ENCODE measurements at regions not wholly inside any gene's neighbourhood (a gene's known extent, or its start where the extent isn't known, plus 50 kb on each side); places are given as distances from the start of the nearest gene placed in this dataset.

GRCh38 chr6:147735924-147736323 is 227.4 kb downstream of the SAMD5 start:
- Histone ChIP-seq H3K4me1 (ENCODE audit: control insufficient read depth in 2 of 2, insufficient read depth in 2 of 2, low read length in 2 of 2) (no peaks in the 10 kb centered on the region), H3K4me3 (ENCODE audit: low read length in 2 of 2) (no peak overlapping the region), H3K36me3 (ENCODE audit: control insufficient read depth in 2 of 2, insufficient read depth in 2 of 2, low read length in 2 of 2) (no peaks in the 10 kb centered on the region), H3K9ac (ENCODE audit: low read depth in 1 of 2, low read length in 2 of 2) (no peak overlapping the region), H3K27me3 (ENCODE audit: control insufficient read depth in 2 of 2, insufficient read depth in 2 of 2, low read length in 2 of 2) (no peaks in the 10 kb centered on the region), H3K9me3 (ENCODE audit: control insufficient read depth in 2 of 2, low read length in 2 of 2) (no peaks in the 10 kb centered on the region), H3K27ac (ENCODE audit: low read depth in 2 of 2, low read length in 2 of 2) (no peak overlapping the region)

- Histone ChIP-seq H3K9me3 (ENCODE audit: control insufficient read depth in 2 of 2, low read length in 2 of 2) (no peaks in the 10 kb centered on the region), H3K27ac (ENCODE audit: low read depth in 2 of 2, low read length in 2 of 2) (no peak overlapping the region), H3K9ac (ENCODE audit: low read depth in 1 of 2, low read length in 2 of 2) (no peak overlapping the region), H3K36me3 (ENCODE audit: control insufficient read depth in 2 of 2, insufficient read depth in 2 of 2, low read length in 2 of 2) (no peaks in the 10 kb centered on the region), H3K4me1 (ENCODE audit: control insufficient read depth in 2 of 2, insufficient read depth in 2 of 2, low read length in 2 of 2) (no peaks in the 10 kb centered on the region), H3K4me3 (ENCODE audit: low read length in 2 of 2) (no peak overlapping the region), H3K27me3 (ENCODE audit: control insufficient read depth in 2 of 2, insufficient read depth in 2 of 2, low read length in 2 of 2) (no peaks in the 10 kb centered on the region)
Observed at GRCh38 chr6:147737115-147737514, 228.6 kb downstream of the SAMD5 start.

- H3K27me3 ChIP-seq (ENCODE audit: control insufficient read depth in 2 of 2, insufficient read depth in 2 of 2, low read length in 2 of 2), result no peaks in the 10 kb centered on the region
Observed at GRCh38 chr6:147738099-147738498, 229.6 kb downstream of the SAMD5 start.

GRCh38 chr6:147738516-147739162 is 230.1 kb downstream of the SAMD5 start:
- Histone ChIP-seq H3K4me3 (ENCODE audit: low read length in 2 of 2) (no peak overlapping the region), H3K27ac (ENCODE audit: low read depth in 2 of 2, low read length in 2 of 2) (no peak overlapping the region), H3K9ac (ENCODE audit: low read depth in 1 of 2, low read length in 2 of 2) (no peak overlapping the region), H3K4me1 (ENCODE audit: control insufficient read depth in 2 of 2, insufficient read depth in 2 of 2, low read length in 2 of 2) (no peaks in the 10 kb centered on the region), H3K27me3 (ENCODE audit: control insufficient read depth in 2 of 2, insufficient read depth in 2 of 2, low read length in 2 of 2) (no peaks in the 10 kb centered on the region), H3K36me3 (ENCODE audit: control insufficient read depth in 2 of 2, insufficient read depth in 2 of 2, low read length in 2 of 2) (no peaks in the 10 kb centered on the region), H3K9me3 (ENCODE audit: control insufficient read depth in 2 of 2, low read length in 2 of 2) (no peaks in the 10 kb centered on the region)

More at GRCh38 chr6:147738099-147738498, 229.6 kb downstream of the SAMD5 start:
- Histone ChIP-seq H3K4me1 (ENCODE audit: control insufficient read depth in 2 of 2, insufficient read depth in 2 of 2, low read length in 2 of 2) (no peaks in the 10 kb centered on the region), H3K27ac (ENCODE audit: low read depth in 2 of 2, low read length in 2 of 2) (no peak overlapping the region), H3K36me3 (ENCODE audit: control insufficient read depth in 2 of 2, insufficient read depth in 2 of 2, low read length in 2 of 2) (no peaks in the 10 kb centered on the region), H3K4me3 (ENCODE audit: low read length in 2 of 2) (no peak overlapping the region), H3K9ac (ENCODE audit: low read depth in 1 of 2, low read length in 2 of 2) (no peak overlapping the region), H3K9me3 (ENCODE audit: control insufficient read depth in 2 of 2, low read length in 2 of 2) (no peaks in the 10 kb centered on the region)

GRCh38 chr6:147740326-147740725 is 231.8 kb downstream of the SAMD5 start:
- Histone ChIP-seq H3K9ac (ENCODE audit: low read depth in 1 of 2, low read length in 2 of 2) (no peak overlapping the region), H3K4me3 (ENCODE audit: low read length in 2 of 2) (no peak overlapping the region), H3K4me1 (ENCODE audit: control insufficient read depth in 2 of 2, insufficient read depth in 2 of 2, low read length in 2 of 2) (no peaks in the 10 kb centered on the region), H3K36me3 (ENCODE audit: control insufficient read depth in 2 of 2, insufficient read depth in 2 of 2, low read length in 2 of 2) (no peaks in the 10 kb centered on the region), H3K9me3 (ENCODE audit: control insufficient read depth in 2 of 2, low read length in 2 of 2) (no peaks in the 10 kb centered on the region), H3K27me3 (ENCODE audit: control insufficient read depth in 2 of 2, insufficient read depth in 2 of 2, low read length in 2 of 2) (no peaks in the 10 kb centered on the region), H3K27ac (ENCODE audit: low read depth in 2 of 2, low read length in 2 of 2) (no peak overlapping the region)

- H3K9me3 ChIP-seq (ENCODE audit: control insufficient read depth in 2 of 2, low read length in 2 of 2), result no peaks in the 10 kb centered on the region
- no peaks in the 10 kb centered on the region for H3K27me3 ChIP-seq (ENCODE audit: control insufficient read depth in 2 of 2, insufficient read depth in 2 of 2, low read length in 2 of 2)
- H3K4me3 ChIP-seq (ENCODE audit: low read length in 2 of 2), result no peak overlapping the region
- no peaks in the 10 kb centered on the region for H3K4me1 ChIP-seq (ENCODE audit: control insufficient read depth in 2 of 2, insufficient read depth in 2 of 2, low read length in 2 of 2)
- no peaks in the 10 kb centered on the region for H3K36me3 ChIP-seq (ENCODE audit: control insufficient read depth in 2 of 2, insufficient read depth in 2 of 2, low read length in 2 of 2)
- H3K27ac ChIP-seq (ENCODE audit: low read depth in 2 of 2, low read length in 2 of 2), result no peak overlapping the region
- H3K9ac ChIP-seq (ENCODE audit: low read depth in 1 of 2, low read length in 2 of 2), result no peak overlapping the region
Observed at GRCh38 chr6:147740916-147741315, 232.4 kb downstream of the SAMD5 start.

GRCh38 chr6:147741389-147741788 is 232.9 kb downstream of the SAMD5 start:
- H3K27me3 ChIP-seq (ENCODE audit: control insufficient read depth in 2 of 2, insufficient read depth in 2 of 2, low read length in 2 of 2), result no peaks in the 10 kb centered on the region
- no peaks in the 10 kb centered on the region for H3K36me3 ChIP-seq (ENCODE audit: control insufficient read depth in 2 of 2, insufficient read depth in 2 of 2, low read length in 2 of 2)
- no peaks in the 10 kb centered on the region for H3K9me3 ChIP-seq (ENCODE audit: control insufficient read depth in 2 of 2, low read length in 2 of 2)
- H3K4me1 ChIP-seq (ENCODE audit: control insufficient read depth in 2 of 2, insufficient read depth in 2 of 2, low read length in 2 of 2), result no peaks in the 10 kb centered on the region
- H3K27ac ChIP-seq (ENCODE audit: low read depth in 2 of 2, low read length in 2 of 2), result no peak overlapping the region
- H3K9ac ChIP-seq (ENCODE audit: low read depth in 1 of 2, low read length in 2 of 2), result no peak overlapping the region
- no peak overlapping the region for H3K4me3 ChIP-seq (ENCODE audit: low read length in 2 of 2)

- Histone ChIP-seq H3K4me3 (ENCODE audit: low read length in 2 of 2) (no peak overlapping the region), H3K27ac (ENCODE audit: low read depth in 2 of 2, low read length in 2 of 2) (no peak overlapping the region), H3K4me1 (ENCODE audit: control insufficient read depth in 2 of 2, insufficient read depth in 2 of 2, low read length in 2 of 2) (no peaks in the 10 kb centered on the region), H3K27me3 (ENCODE audit: control insufficient read depth in 2 of 2, insufficient read depth in 2 of 2, low read length in 2 of 2) (no peaks in the 10 kb centered on the region), H3K9ac (ENCODE audit: low read depth in 1 of 2, low read length in 2 of 2) (no peak overlapping the region), H3K36me3 (ENCODE audit: control insufficient read depth in 2 of 2, insufficient read depth in 2 of 2, low read length in 2 of 2) (no peaks in the 10 kb centered on the region), H3K9me3 (ENCODE audit: control insufficient read depth in 2 of 2, low read length in 2 of 2) (no peaks in the 10 kb centered on the region)
Observed at GRCh38 chr6:147742440-147742839, 233.9 kb downstream of the SAMD5 start.

- Histone ChIP-seq H3K36me3 (ENCODE audit: control insufficient read depth in 2 of 2, insufficient read depth in 2 of 2, low read length in 2 of 2) (no peaks in the 10 kb centered on the region), H3K27me3 (ENCODE audit: control insufficient read depth in 2 of 2, insufficient read depth in 2 of 2, low read length in 2 of 2) (no peaks in the 10 kb centered on the region), H3K9me3 (ENCODE audit: control insufficient read depth in 2 of 2, low read length in 2 of 2) (no peaks in the 10 kb centered on the region), H3K4me1 (ENCODE audit: control insufficient read depth in 2 of 2, insufficient read depth in 2 of 2, low read length in 2 of 2) (no peaks in the 10 kb centered on the region), H3K9ac (ENCODE audit: low read depth in 1 of 2, low read length in 2 of 2) (no peak overlapping the region), H3K4me3 (ENCODE audit: low read length in 2 of 2) (no peak overlapping the region), H3K27ac (ENCODE audit: low read depth in 2 of 2, low read length in 2 of 2) (no peak overlapping the region)
Observed at GRCh38 chr6:147744012-147744411, 235.5 kb downstream of the SAMD5 start.

- Histone ChIP-seq H3K27me3 (ENCODE audit: control insufficient read depth in 2 of 2, insufficient read depth in 2 of 2, low read length in 2 of 2) (no peaks in the 10 kb centered on the region), H3K4me1 (ENCODE audit: control insufficient read depth in 2 of 2, insufficient read depth in 2 of 2, low read length in 2 of 2) (no peaks in the 10 kb centered on the region), H3K9me3 (ENCODE audit: control insufficient read depth in 2 of 2, low read length in 2 of 2) (no peaks in the 10 kb centered on the region), H3K4me3 (ENCODE audit: low read length in 2 of 2) (no peak overlapping the region), H3K36me3 (ENCODE audit: control insufficient read depth in 2 of 2, insufficient read depth in 2 of 2, low read length in 2 of 2) (no peaks in the 10 kb centered on the region), H3K9ac (ENCODE audit: low read depth in 1 of 2, low read length in 2 of 2) (no peak overlapping the region), H3K27ac (ENCODE audit: low read depth in 2 of 2, low read length in 2 of 2) (no peak overlapping the region)
Observed at GRCh38 chr6:147749331-147749730, 240.8 kb downstream of the SAMD5 start.

GRCh38 chr6:147750413-147750812 is 241.9 kb downstream of the SAMD5 start:
- no peaks in the 10 kb centered on the region for H3K27me3 ChIP-seq (ENCODE audit: control insufficient read depth in 2 of 2, insufficient read depth in 2 of 2, low read length in 2 of 2)
- no peaks in the 10 kb centered on the region for H3K9me3 ChIP-seq (ENCODE audit: control insufficient read depth in 2 of 2, low read length in 2 of 2)
- no peaks in the 10 kb centered on the region for H3K4me1 ChIP-seq (ENCODE audit: control insufficient read depth in 2 of 2, insufficient read depth in 2 of 2, low read length in 2 of 2)
- H3K9ac ChIP-seq (ENCODE audit: low read depth in 1 of 2, low read length in 2 of 2), result no peak overlapping the region
- no peaks in the 10 kb centered on the region for H3K36me3 ChIP-seq (ENCODE audit: control insufficient read depth in 2 of 2, insufficient read depth in 2 of 2, low read length in 2 of 2)
- no peak overlapping the region for H3K4me3 ChIP-seq (ENCODE audit: low read length in 2 of 2)
- H3K27ac ChIP-seq (ENCODE audit: low read depth in 2 of 2, low read length in 2 of 2), result no peak overlapping the region
